HG03520 (cell line): ENCODE measurements at regions not wholly inside any gene's neighbourhood (a gene's known extent, or its start where the extent isn't known, plus 50 kb on each side); places are given as distances from the start of the nearest gene placed in this dataset.
A peak's percentile ranks its signal among the peaks of the same experiment; 100 is the strongest.
"Not testable (repeated sequence)": the region's sequence is repeated elsewhere in the genome, so short reads cannot be mapped to it uniquely, and the experiment has no call there.

Experiments
- ATAC-seq: cut with Tn5 transposase; IDR thresholded peaks from one replicate; pipeline ENCODE4 v1.9.1; 2021; ENCODE audit warnings: mild to moderate bottlenecking, moderate library complexity; ENCODE audit not compliant: unreplicated experiment

DNA sequence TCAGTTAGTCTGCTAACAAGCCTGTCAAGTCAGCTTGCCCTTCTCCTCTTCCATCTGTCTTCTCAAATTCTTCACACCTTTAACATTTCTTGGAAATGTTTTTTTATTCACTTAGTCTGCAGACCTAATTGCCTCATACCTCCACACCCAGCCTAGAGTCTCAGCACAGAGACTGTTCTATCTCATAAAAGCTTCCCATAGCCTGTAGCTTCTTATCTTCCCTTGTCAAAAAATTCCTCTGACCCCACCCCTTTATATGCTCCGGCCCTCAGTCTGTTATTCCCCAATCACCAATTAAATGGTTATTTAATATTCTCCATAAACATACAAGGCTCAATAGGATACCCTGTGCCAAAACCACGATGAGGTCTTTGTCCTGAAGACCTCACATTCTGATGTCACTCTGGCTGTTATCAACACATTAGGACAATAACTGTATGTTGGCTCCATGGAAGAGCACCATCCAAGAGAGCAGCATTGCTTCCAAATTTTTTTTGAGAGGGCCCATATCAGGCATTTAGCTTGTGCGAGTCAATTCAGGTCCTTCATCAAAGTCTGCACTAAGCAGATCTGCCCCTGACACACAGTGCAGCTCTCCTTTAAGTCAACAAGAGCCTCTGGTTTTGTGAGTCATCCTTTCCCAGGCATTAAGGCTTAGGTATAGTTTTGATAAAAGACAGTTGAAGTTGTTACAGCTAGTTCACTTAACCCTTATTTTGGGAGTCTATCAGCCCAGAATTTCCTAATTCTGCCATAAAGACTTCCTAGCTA, 83.2 kb upstream of the TBX18 start:
- no peak for ATAC-seq

DNA sequence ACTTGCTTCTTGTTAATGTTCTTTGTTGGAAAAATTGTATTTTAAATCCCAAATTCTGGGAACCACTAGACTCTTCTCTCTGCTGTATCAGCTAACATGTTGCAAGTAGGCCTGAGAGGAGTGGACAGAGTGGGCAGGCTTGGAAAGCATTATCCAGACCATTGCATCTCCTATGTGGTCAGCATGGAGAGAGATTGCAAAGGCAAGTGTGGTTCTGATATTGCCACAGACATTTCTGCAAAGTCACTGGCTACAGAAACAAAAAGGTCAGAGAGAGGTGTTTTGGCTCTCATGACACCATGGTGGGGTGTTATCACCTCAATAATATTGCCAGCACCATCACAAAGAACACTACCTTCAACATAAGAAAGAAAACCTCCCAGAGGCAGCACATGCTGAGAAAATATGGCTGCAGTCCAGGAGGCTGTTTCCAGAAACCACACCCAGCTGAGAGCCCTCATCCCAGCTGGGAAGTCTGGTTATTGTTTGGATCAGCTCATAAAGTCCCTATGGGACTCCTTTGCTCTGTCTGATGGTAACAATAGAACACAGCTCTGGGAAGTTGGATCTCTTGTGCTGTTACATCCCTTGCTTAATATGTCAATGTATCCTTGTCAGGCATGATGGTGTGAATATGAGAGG, 78.2 kb upstream of the TBX18 start:
- ATAC-seq, result no peak

DNA sequence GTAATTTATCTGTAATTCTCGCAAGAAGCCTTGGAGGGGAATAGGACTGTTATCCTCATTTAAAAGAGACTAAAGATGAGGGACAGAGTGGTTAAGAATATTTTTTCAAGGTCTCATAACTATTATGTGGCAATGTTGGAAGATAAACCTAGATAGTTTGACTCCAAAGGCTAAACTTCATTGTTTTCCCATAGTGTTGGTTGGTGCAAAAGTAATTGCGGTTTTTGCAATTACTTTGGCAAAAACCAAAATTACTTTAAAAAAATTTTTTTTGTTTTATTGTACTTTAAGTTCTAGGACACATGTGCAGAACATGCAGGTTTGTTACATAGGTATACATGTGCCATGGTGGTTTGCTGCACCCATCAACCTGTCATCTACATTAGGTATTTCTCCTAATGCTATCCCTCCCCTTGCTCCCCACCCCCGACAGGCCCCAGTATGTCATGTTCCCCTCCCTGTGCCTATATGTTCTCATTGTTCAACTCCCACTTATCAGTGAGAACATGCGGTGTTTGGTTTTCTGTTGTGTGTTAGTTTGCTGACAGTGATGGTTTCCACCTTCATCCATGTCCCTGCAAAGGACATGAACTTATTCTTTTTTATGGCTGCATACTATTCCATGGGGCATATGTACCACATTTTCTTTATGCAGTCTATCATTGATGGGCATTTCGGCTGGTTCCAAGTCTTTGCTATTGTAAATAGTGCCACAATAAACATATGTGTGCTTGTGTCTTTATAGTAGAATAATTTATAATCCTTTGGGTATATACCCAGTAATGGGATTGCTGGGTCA, 72.9 kb upstream of the TBX18 start:
- not testable (repeated sequence) for ATAC-seq

DNA sequence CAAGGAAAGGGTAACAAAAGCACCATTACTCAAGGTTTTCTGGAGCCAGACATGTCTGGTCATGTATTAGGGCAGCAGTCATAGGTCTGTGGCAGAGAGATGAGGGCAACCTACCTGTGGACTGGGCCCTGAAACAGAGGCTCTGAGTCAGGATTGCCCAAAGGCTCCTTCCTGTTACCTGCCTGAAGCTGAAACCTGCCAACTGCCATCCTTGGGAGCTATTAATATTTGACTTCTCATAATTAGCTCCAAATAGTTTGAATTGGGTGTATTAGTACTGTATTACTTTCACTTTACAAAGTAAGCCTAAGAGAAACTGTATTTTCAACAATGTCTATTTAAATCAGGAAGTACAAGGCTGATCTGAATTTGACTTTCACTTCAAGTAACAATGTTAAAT, 72.0 kb upstream of the TBX18 start:
- peak; percentile 64 for ATAC-seq

DNA sequence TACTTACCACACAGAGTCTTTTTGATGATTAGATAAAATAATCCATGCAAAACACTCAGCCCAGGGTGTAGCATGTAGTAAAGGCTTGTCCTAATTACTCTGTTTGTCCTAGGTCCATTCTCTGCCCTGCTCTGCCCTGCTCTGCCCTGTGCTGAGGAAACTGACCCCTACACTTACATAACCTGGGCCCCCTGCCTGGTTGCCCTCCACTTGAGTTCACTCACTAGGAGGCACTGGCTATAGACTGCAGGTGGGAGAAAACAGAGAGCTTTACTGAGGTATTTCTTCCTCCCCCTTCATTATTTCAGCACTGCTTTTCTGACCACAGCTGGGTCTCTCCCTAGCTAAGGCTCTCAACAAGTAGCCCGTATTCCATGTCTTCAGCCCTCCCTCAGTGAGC, 70.9 kb upstream of the TBX18 start:
- ATAC-seq, result no peak

DNA sequence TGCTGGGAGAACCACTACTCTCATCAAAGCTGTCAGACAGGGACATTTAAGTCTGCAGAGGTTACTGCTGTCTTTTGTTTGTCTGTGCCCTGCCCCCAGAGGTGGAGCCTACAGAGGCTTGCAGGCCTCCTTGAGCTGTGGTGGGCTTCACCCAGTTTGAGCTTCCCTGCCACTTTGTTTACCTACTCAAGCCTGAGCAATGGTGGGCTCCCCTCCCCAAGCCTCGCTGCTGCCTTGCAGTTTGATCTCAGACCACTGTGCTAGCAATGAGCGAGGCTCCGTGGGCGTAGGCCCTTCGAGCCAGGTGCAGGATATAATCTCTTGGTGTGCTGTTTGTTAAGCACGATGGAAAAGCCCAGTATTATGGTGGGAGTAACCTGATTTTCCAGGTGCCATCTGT, 67.5 kb upstream of the TBX18 start:
- not testable (repeated sequence) for ATAC-seq

DNA sequence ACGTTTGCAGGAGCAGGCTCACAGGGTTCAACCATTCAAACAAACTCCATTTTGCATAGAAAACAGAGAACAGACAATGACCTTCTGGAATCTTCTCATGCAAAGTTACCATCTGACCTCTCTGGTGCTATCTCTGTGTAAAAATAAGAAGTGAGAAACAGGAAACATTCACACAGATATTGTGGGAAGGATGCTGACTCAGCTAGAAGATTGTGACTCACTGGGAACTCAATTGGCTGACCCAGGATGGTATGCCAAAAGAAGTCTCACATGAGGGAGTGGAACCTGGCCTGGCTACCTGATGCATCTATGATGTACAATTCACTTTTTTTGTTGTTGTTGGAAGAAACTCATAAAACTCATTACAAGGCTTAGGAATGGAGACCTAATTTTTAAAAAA, 61.1 kb upstream of the TBX18 start:
- no peak for ATAC-seq

DNA sequence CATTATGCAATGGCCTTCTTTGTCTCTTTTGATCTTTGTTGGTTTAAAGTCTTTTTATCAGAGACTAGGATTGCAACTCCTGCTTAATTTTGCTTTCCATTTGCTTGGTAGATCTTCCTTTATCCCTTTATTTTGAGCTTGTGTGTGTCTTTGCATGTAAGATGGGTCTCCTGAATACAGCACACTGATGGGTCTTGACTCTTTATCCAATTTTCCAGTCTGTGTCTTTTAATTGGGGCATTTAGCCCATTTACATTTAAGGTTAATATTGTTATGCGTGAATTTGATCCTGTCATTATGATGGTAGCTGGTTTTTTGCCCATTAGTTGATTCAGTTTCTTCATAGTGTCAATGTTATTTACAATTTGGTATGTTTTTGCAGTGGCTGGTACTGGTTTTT, 56.9 kb upstream of the TBX18 start:
- not testable (repeated sequence) for ATAC-seq

DNA sequence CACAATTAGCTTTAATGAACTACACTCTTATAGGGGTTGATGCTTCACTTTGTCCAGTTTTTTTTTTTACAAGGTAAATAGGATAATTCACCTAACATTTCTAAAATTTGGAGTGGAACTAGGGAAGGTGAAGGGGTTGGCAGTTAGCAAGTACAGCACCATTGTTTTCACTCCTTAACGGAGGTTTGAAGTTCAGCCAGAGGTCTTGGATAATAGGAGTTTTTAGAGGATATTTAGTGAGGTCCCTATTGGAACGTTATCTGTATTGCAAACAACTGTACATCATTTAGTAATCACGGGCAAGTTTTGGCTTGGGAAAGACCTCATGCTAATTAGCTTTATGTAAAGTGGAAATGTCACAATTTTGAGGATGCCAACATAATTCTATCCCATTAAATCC, 52.3 kb upstream of the TBX18 start:
- ATAC-seq, result no peak

DNA sequence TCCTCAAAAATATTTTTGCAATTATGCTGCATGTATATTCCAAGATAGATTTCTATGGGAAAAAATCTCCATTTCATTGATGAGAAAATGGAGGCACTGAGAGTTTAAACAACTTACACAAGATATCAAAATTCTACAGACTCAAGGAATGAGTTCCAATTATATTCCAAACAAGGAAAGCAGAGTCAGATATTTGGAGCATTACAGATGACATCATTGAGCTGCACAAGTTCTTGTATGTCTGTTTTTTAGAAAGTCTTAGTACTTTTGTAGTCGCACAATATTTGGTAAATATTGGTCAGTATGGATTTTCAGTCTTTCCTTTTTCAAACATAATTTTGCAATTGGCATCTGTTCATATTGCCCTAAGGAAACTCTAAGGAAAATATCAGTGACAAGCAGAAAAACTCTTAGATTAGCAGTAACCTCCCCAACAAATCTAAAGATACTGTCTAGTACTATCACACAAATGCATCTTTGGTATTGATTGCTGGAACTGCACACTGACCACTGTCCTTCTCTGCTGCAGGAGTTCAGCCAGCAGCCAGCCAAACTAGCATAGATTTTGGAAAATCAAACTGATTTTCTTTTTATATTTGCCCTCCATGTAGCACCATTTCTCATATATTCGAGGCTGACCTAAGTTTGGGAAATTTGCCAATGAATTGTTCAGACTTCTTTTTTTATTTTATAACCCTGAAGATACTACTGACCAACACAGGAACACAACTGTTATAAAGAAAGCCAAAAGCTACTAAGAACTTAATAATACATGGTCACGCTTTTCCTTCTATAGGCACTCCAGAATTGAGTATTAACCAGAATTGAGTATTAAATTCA, 51.7 kb upstream of the TBX18 start:
- no peak for ATAC-seq
